ENCODE measurements at regions not wholly inside any gene's neighbourhood (a gene's known extent, or its start where the extent isn't known, plus 50 kb on each side); places are given as distances from the start of the nearest gene placed in this dataset.

DNA sequence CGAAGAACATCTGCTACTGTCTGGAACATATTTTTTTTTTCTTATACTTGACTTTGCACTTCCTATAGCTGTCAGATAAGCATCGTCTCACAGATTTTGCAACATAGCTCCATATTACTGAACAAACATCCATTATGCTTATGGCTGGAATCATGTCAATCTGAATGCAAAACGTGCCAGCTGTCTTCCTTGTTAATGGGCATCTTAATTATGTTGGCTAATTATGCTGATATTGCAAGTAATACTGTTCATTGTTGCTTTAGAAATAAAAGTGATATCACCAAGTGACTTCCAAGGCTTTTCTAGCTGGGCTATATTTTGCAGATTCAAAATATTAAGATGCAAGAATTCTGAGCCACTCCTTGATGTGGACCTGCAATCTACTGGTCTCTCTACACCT is 176.8 kb downstream of the ARL4C start:
- Histone ChIP-seq H3K4me2 (ENCODE audit: low read length) (no peak overlapping the region), H3K36me3 (ENCODE audit: control insufficient read depth in 1 of 2, insufficient read depth in 2 of 2, low read length in 2 of 2) (no peaks in the 10 kb centered on the region), H3K9ac (ENCODE audit: low read length) (no peak overlapping the region), H3K9me3 (ENCODE audit: control insufficient read depth in 1 of 2, insufficient read depth in 1 of 2, low read depth in 1 of 2, low read length in 2 of 2) (no peaks in the 10 kb centered on the region), H3K4me3 (replicated peaks in 1 of 2; ENCODE audit: low read depth in 1 of 2, low read length in 2 of 2) (no peak overlapping the region), H3K27me3 (ENCODE audit: insufficient read depth, low read length) (no peaks in the 10 kb centered on the region), H2AFZ (ENCODE audit: low read depth, low read length, poor library complexity, severe bottlenecking) (no peak overlapping the region), H4K20me1 (ENCODE audit: insufficient read depth) (no peaks in the 10 kb centered on the region), H3K4me1 (ENCODE audit: control insufficient read depth in 1 of 2, insufficient read depth in 2 of 2, low read length in 2 of 2) (0 out of 4 replicates have a peak, but pooled peaks cover 0 to 2% of the 10 kb centered on the region in 2 experiments), H3K79me2 (ENCODE audit: insufficient read depth, low read length) (no peaks in the 10 kb centered on the region), H3K9me2 (ENCODE audit: insufficient read depth) (no peaks in the 10 kb centered on the region), H3K27ac (ENCODE audit: low read depth, low read length) (no peak overlapping the region)
- POLR2A ChIA-PET = no interaction called here
- RAD21 ChIA-PET (ENCODE audit: low non-redundant PET in 1 of 2, low total read pairs in 2 of 2, uncharacterized antibody in 2 of 2, unreplicated experiment in 2 of 2) = no interaction called here
- ATAC-seq (no peak), DNase-seq (ENCODE audit: low read depth, low spot score) (no peak)
- TF ChIP-seq MAX (IDR thresholded peaks at IDR 0.05) (no peak), YY1 (IDR thresholded peaks at IDR 0.05; ENCODE audit: extremely low read depth, insufficient replicate concordance, low read depth, low read length) (no peak), JUND (IDR thresholded peaks at IDR 0.05) (no peak), TCF7L2 (IDR thresholded peaks at IDR 0.05; ENCODE audit: borderline replicate concordance, extremely low read depth, insufficient read depth, insufficient read length) (no peak), EZH2 (IDR thresholded peaks at IDR 0.05) (no peak), ELF1 (IDR thresholded peaks at IDR 0.05; ENCODE audit: borderline replicate concordance, low read depth) (no peak), POLR2AphosphoS5 (IDR thresholded peaks at IDR 0.05; ENCODE audit: low read depth, low read length) (no peak), FOSL1 (IDR thresholded peaks at IDR 0.05; ENCODE audit: low read depth) (no peak), CTCF (IDR thresholded peaks at IDR 0.05 in 2 of 3, conservative IDR thresholded peaks at IDR 0.05 in 1 of 3; ENCODE audit: borderline replicate concordance in 1 of 3, insufficient read depth in 1 of 3, low read depth in 2 of 3, low read length in 2 of 3) (no peak)
- intact Hi-C loops (cut with micrococcal nuclease) = no loop called here
- CTCF ChIA-PET = interaction anchor here (1.0 kb wide), 1 partner anchor 26 kb away, joined by 3 read pairs; no protein-coding TSS in a partner anchor
- BruUV-seq (replicated peaks) = no TSS peak

Measured in HCT116 (cell line).